Inferior parietal cortex (tissue), 1 donor: ENCODE measurements at regions not wholly inside any gene's neighbourhood (a gene's known extent, or its start where the extent isn't known, plus 50 kb on each side); places are given as distances from the start of the nearest gene placed in this dataset.
"Not testable (repeated sequence)": the region's sequence is repeated elsewhere in the genome, so short reads cannot be mapped to it uniquely, and the experiment has no call there.

Source experiments
- DNase-seq: peaks from one replicate; pipeline ENCODE4 v3.0.0-alpha.2; 2016; ENCODE audit errors: extremely low spot score

- DNase-seq, result no peak
Measured at GRCh38 chr18:40259115-40259835, 1695.8 kb upstream of the PIK3C3 start.

- no peak for DNase-seq
Measured at GRCh38 chr18:40258311-40258710, 1696.7 kb upstream of the PIK3C3 start.

- DNase-seq, result peak; percentile 34
Measured at GRCh38 chr18:40250236-40250635, 1704.8 kb upstream of the PIK3C3 start.

GRCh38 chr18:40249390-40250080 is 1705.5 kb upstream of the PIK3C3 start:
- DNase-seq, result peak; percentile 32

- not testable (repeated sequence) for DNase-seq
Measured at GRCh38 chr18:40245612-40246011, 1709.4 kb upstream of the PIK3C3 start.

- DNase-seq, result no peak
Measured at GRCh38 chr18:40243607-40244006, 1711.4 kb upstream of the PIK3C3 start.

GRCh38 chr18:40235836-40236235 is 1719.2 kb upstream of the PIK3C3 start:
- DNase-seq, result no peak

- no peak for DNase-seq
Measured at GRCh38 chr18:40235323-40235722, 1719.7 kb upstream of the PIK3C3 start.

GRCh38 chr18:40233931-40234616 is 1721.0 kb upstream of the PIK3C3 start:
- DNase-seq, result no peak

- no peak for DNase-seq
Measured at GRCh38 chr18:40222776-40223175, 1732.3 kb upstream of the PIK3C3 start.

GRCh38 chr18:40216856-40217255 is 1738.2 kb upstream of the PIK3C3 start:
- DNase-seq, result no peak

GRCh38 chr18:40215979-40216378 is 1739.1 kb upstream of the PIK3C3 start:
- no peak for DNase-seq

- DNase-seq, result no peak
Measured at GRCh38 chr18:40210696-40211095, 1744.3 kb upstream of the PIK3C3 start.

GRCh38 chr18:40208958-40209357 is 1746.1 kb upstream of the PIK3C3 start:
- DNase-seq, result no peak

GRCh38 chr18:40197711-40198110 is 1757.3 kb upstream of the PIK3C3 start:
- no peak for DNase-seq

- no peak for DNase-seq
Measured at GRCh38 chr18:40186677-40187076, 1768.4 kb upstream of the PIK3C3 start.

- no peak for DNase-seq
Measured at GRCh38 chr18:40179729-40180461, 1775.1 kb upstream of the PIK3C3 start.

- no peak for DNase-seq
Measured at GRCh38 chr18:40168026-40168425, 1787.0 kb upstream of the PIK3C3 start.

GRCh38 chr18:40163254-40163653 is 1791.8 kb upstream of the PIK3C3 start:
- no peak for DNase-seq

GRCh38 chr18:40160361-40160760 is 1794.7 kb upstream of the PIK3C3 start:
- DNase-seq, result no peak

- DNase-seq, result peak; percentile 63
Measured at GRCh38 chr18:40159141-40160017, 1795.7 kb upstream of the PIK3C3 start.
